HAP-1 (cell line): ENCODE measurements at regions not wholly inside any gene's neighbourhood (a gene's known extent, or its start where the extent isn't known, plus 50 kb on each side); places are given as distances from the start of the nearest gene placed in this dataset.

ENCODE experiments used
- DNase-seq, 2 experiments: peaks; one replicate each; pipeline ENCODE4 v3.0.0-alpha.2; 2016 to 2020; ENCODE audit warnings: low spot score in 2 of 2
- H3K27me3 ChIP-seq: fragments of 250-450 bp; sonication (Bioruptor Pico); 2 replicates; pipeline ENCODE4 v1.5.1; 2020; ENCODE audit warnings: low read depth, mild to moderate bottlenecking, moderate library complexity
- H3K36me3 ChIP-seq: fragments of 250-450 bp; sonication (Bioruptor Pico); replicated peaks from 2 replicates; pipeline ENCODE4 v1.5.1; 2020; ENCODE audit warnings: mild to moderate bottlenecking
- H3K4me1 ChIP-seq: fragments of 250-450 bp; sonication (Bioruptor Pico); 2 replicates; pipeline ENCODE4 v1.5.1; 2020; ENCODE audit warnings: mild to moderate bottlenecking
- H3K4me3 ChIP-seq: fragments of 250-450 bp; sonication (Bioruptor Pico); 2 replicates; pipeline ENCODE4 v1.5.1; 2020; ENCODE audit warnings: mild to moderate bottlenecking, moderate library complexity
- H3K9me3 ChIP-seq: fragments of 250-450 bp; sonication (Bioruptor Pico); 2 replicates; pipeline ENCODE4 v1.5.1; 2020; ENCODE audit warnings: mild to moderate bottlenecking, moderate library complexity
- in situ Hi-C: fragments of 300-500 bp; cut with MboI; formaldehyde crosslinking; loops from 3 replicates; pipeline ENCODE4 v1.14.3; 2020; ENCODE audit warnings: low sequenced_read_pairs, inconsistent platforms, mixed read lengths

GRCh38 chr6:34615574-34616226 is 59.6 kb upstream of the SPDEF start:
- in situ Hi-C loops, result no loop called here
- 0 out of 2 replicates have a peak, but pooled peaks cover 2% of the 10 kb centered on the region for H3K36me3 ChIP-seq
- H3K9me3 ChIP-seq, result no peaks in the 10 kb centered on the region
- no peak for DNase-seq
- no peaks in the 10 kb centered on the region for H3K27me3 ChIP-seq
- no peak overlapping the region for H3K4me3 ChIP-seq
- peaks cover 16% of the 10 kb centered on the region for H3K4me1 ChIP-seq

- no peak for DNase-seq
- H3K27me3 ChIP-seq, result no peaks in the 10 kb centered on the region
- H3K9me3 ChIP-seq, result no peaks in the 10 kb centered on the region
- in situ Hi-C loops, result no loop called here
- peaks cover 12% of the 10 kb centered on the region; the same call in 1 of the 2 replicates for H3K36me3 ChIP-seq
- peaks cover 4% of the 10 kb centered on the region for H3K4me1 ChIP-seq
- H3K4me3 ChIP-seq, result no peak overlapping the region
Measured at GRCh38 chr6:34610819-34611477, 54.8 kb upstream of the SPDEF start.

GRCh38 chr6:34608321-34609091 is 52.4 kb upstream of the SPDEF start:
- peaks cover 20% of the 10 kb centered on the region; the same call in 1 of the 2 replicates for H3K36me3 ChIP-seq
- H3K9me3 ChIP-seq, result no peaks in the 10 kb centered on the region
- no peak overlapping the region for H3K4me3 ChIP-seq
- in situ Hi-C loops, result loop anchor here (10.0 kb wide), 2 partner anchors 364 to 444 kb away; partner anchors contain the start of gene SMIM29
- no peak for DNase-seq
- no peaks in the 10 kb centered on the region for H3K27me3 ChIP-seq
- H3K4me1 ChIP-seq, result no peaks in the 10 kb centered on the region

GRCh38 chr6:34606477-34607265 is 50.5 kb upstream of the SPDEF start:
- in situ Hi-C loops, result loop anchor here (10.0 kb wide), 2 partner anchors 362 to 442 kb away; partner anchors contain the start of gene SMIM29
- DNase-seq, result no peak
- H3K27me3 ChIP-seq, result no peaks in the 10 kb centered on the region
- H3K36me3 ChIP-seq, result peaks cover 22% of the 10 kb centered on the region; the same call in 1 of the 2 replicates
- H3K4me1 ChIP-seq, result no peaks in the 10 kb centered on the region
- no peaks in the 10 kb centered on the region for H3K9me3 ChIP-seq
- no peak overlapping the region for H3K4me3 ChIP-seq
